NCI-H187 treated with DMSO at 0.1 percent for 48 hours (cell line): ENCODE measurements at regions not wholly inside any gene's neighbourhood (a gene's known extent, or its start where the extent isn't known, plus 50 kb on each side); places are given as distances from the start of the nearest gene placed in this dataset.
"Not testable (repeated sequence)": the region's sequence is repeated elsewhere in the genome, so short reads cannot be mapped to it uniquely, and the experiment has no call there.

ENCODE experiments used
- DNase-seq: peaks from one replicate; lab custom pipeline; 2025; lab: John Stamatoyannopoulos, UW

DNA sequence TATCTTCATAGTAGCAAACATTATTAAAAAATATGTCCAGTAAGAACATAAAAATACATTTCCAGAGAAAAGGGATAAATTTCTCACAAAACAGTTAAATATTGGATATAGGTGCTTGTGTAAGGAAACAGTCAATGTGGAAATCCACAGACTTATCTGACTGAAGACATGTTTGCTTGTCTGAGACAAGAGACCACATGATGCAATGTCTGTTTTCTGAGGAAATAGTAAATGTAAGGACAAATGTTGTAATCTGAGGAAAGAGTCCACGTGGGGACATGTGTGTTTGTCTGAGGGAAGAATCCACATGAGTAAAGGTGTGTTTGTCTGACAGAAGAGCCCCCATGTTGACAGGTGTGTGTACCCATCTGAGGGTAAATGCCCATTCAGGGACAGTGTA lies 1093.2 kb downstream of the TMEM121 start:
- DNase-seq = no peak

GRCh38 chr14:106620368-106620767 lies 1094.0 kb downstream of the TMEM121 start:
- DNase-seq = no peak

GRCh38 chr14:106622200-106622745 lies 1095.9 kb downstream of the TMEM121 start:
- no peak for DNase-seq

GRCh38 chr14:106625186-106625585 lies 1098.8 kb downstream of the TMEM121 start:
- no peak for DNase-seq

- DNase-seq = not testable (repeated sequence)
These were observed 1100.1 kb downstream of the TMEM121 start for GRCh38 chr14:106626469-106626868.

DNA sequence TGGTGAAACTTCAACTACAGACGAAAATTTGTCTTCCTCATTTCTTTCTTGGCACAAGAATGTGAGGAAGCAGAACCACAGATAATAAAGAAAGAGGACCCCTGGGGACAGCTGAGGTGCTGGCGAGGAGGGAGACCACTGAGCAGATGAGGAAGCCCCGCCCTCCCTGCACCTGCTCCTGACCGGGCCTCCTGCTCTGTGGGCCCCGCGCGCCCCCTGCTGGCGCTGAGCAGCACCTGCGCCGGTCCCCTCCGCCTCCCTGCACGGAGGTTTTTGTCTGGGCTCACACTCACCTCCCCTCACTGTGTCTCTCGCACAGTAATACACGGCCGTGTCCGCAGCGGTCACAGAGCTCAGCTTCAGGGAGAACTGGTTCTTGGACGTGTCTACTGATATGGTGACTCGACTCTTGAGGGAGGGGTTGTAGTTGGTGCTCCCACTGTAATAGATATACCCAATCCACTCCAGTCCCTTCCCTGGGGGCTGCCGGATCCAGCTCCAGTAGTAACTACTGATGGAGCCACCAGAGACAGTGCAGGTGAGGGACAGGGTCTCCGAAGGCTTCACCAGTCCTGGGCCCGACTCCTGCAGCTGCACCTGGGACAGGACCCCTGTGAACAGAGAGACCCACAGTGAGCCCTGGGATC lies 1100.7 kb downstream of the TMEM121 start:
- not testable (repeated sequence) for DNase-seq

DNA sequence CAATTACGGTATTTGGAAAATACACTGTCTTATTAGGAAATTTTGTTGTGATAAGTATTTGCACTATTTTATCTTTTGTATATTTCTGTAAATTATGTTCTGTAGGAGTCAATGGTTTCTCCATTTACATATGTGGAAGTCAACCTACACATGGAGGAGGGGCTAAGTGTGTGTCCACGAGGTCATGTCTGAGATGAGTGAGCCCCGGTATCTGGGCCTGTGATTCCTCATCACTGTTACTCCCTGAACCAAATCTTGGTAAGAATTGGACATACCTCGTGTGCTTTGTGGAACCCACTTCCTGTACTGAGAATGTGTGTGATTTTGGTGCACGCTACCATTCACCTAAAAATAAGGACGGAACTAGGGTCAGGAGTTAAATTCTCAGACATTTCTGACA lies 1105.5 kb downstream of the TMEM121 start:
- DNase-seq = no peak

- DNase-seq = no peak
These were observed 1107.3 kb downstream of the TMEM121 start for GRCh38 chr14:106633721-106634120.

DNA sequence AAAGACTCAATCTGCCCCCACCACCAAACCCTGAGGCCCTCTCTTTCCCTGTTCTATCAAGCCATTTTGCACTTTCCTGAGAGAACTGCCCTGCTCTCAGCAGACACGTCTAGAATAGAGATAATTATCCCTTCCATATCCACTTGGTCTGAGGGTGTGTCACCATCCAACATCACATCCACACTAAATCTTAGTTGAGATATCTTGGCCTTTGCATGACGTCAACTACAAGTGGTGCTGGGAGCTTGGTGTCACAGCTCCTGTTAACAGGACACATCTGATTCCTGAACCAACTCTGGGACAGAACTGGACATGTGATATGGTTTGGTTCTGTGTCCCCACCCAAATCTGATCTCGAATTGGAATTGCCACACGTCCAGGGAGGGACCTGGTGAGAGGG lies 1109.2 kb downstream of the TMEM121 start:
- no peak for DNase-seq

DNA sequence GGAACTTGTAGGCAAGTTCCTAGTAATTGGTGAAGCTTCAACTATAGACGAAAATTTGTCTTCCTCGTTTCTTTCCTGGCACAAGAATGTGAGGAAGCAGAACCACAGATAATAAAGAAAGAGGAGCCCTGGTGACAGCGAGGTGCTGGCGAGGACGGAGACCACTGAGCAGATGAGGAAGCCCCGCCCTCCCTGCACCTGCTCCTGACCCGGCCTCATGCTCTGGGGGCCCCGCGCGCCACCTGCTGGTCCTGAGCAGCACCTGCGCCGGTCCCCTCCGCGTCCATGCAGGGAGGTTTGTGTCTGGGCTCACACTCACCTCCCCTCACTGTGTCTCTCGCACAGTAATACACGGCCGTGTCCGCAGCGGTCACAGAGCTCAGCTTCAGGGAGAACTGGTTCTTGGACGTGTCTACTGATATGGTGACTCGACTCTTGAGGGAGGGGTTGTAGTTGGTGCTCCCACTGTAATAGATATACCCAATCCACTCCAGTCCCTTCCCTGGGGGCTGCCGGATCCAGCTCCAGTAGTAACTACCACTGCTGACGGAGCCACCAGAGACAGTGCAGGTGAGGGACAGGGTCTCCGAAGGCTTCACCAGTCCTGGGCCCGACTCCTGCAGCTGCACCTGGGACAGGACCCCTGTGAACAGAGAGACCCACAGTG lies 1112.5 kb downstream of the TMEM121 start:
- DNase-seq = not testable (repeated sequence)

DNA sequence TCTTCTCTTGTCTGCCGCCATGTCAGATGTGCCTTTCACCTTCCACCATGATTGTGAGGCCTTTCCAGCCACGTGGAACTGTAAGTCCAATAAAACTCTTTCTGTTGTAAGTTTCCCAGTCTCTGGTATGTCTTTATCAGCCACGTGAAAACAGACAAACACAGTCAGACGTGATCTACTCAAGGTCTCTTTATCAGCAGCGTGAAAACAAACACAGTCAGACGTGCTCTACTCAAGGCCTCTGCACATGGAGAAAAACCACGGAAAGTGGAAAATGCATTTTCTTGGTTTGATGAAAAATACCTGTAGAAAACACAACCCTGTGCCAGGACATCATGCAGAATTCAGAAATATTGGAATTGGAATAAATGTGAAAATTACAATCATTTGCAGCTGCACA lies 1115.7 kb downstream of the TMEM121 start:
- DNase-seq = no peak

DNA sequence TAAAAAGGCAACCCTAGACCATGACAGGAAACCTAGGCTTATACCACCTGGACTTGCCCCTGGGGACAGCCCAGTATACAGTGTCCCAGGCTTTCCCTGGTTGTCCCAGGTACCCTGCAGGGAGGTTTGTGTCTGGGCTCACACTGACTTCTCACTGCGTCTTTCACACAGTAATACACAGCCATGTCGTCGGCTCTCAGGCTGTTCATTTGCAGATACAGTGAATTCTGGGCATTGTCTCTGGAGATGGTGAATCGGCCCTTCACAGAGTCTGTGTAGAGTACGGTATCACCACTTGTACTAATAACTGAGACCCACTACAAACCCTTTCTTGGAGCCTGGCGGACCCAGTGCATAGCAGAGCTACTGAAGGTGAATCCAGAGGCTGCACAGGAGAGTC lies 1116.6 kb downstream of the TMEM121 start:
- DNase-seq = not testable (repeated sequence)

GRCh38 chr14:106648874-106649273 lies 1122.5 kb downstream of the TMEM121 start:
- DNase-seq = not testable (repeated sequence)

GRCh38 chr14:106651016-106651415 lies 1124.6 kb downstream of the TMEM121 start:
- DNase-seq = no peak

DNA sequence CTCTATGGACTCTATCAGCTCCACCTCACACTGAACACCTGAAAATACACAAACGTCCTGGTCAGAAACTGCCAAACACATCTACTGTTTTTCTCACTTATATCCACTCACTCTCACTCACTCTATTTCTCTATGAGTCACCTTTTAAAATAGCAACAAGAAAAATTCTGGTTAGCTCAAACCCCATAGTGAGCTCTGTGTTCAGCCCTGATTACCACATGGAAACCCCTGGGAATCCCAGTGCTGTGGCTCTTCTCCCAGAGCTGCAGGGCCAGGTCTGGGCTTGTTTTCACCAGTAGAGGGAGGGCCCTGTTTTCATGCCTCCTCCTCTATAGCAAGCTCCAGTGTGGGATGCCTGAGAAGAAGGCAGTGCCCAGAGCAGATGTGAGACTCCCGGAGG lies 1126.1 kb downstream of the TMEM121 start:
- DNase-seq = no peak

DNA sequence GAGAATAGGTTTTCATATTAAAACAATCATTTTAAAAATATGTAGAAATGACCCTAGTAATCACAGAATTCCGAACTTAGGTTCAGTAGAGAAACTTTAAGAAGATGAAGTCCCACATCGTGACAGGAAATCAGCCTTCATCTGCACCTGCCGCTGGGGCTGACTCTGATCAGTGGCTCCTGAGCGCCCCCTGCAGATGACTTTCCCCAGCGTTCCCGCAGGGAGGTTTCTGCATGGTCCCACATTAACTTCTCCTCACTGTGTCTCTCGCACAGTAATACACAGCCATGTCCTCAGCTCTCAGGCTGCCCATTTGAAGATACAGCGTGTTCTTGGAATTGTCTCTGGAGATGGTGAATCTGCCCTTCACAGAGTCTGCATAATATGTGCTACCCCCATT lies 1131.1 kb downstream of the TMEM121 start:
- DNase-seq = no peak

DNA sequence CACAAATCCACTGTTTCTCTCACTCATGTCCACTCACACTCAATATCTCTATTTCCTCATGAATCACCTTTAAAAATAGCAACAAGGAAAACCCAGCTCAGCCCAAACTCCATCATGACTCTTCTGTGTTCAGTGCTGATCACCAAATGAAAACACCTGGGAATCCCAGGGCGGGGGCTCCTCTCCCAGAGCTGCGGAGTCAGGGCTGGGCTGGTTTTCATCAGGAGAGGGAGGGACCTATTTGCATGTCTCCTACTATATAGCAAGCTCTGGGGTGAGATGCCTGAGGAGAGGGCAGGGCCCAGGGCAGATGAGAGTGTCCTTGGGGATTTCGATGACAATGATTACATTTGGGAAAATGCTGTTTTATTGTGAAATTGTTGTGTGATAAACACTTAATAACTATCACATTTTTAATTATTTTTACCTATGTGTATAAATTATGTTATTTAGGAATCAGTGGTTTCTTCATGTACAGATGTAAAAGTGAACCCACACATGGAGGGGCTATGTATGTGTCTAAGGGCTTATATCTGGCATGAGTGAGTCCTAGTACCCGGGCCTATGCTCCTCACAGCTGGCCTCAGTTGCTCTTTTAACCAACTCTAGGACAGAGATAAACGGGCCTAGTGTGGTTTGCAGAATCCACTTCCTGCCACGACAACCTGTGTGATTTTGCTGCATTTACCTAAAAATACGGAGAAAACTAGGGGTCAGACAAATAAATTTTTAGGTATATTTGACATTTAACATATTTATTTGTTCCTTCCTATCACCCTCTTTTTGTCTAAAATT lies 1131.9 kb downstream of the TMEM121 start:
- not testable (repeated sequence) for DNase-seq

DNA sequence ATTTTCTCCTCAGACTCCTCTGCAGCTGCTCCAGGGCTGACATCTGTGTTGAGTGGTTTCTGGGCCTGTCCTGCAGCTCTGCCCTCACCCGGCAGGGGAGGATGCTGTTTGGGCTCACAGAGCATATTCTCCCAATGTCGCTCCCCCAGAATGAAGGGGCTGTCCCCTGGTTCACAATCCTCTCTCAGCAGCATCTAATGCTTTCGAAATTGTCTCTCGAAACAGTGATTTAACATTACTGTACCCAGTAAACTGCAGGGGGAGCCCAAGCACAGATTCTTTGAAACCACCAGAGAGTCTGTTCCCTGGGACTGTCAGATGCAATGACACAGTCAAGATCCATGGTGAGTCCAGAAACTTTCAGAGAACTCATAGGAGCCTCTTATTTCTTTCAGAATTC lies 1135.2 kb downstream of the TMEM121 start:
- not testable (repeated sequence) for DNase-seq

DNA sequence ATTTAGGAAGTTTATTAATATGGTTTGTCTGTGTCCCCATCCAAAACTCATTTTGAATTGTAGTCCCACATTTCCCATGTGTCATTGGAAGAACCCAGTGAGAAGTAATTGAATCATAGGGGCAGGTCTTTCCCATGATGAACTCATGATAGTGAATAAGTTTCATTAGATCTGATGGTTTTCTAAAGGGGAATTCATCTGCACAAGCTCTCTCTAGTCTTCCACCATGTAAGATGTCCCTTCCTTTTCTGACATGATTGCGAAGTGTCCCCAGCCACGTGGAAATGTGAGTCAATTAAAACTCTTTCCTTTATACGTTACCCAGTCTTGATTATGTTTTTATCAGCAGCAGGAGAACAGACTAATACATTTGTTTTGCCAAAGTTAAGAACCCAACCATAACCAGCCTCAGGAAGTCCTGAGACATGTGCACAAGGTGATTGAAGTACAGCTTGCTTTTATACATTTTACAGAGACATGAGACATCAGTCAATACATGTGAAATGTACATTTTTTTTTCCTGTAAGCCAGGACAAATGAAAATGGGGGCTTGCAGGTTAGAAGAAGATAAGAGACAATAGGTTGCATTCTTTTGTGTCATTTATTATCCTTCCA lies 1136.7 kb downstream of the TMEM121 start:
- no peak for DNase-seq

GRCh38 chr14:106663805-106664410 lies 1137.5 kb downstream of the TMEM121 start:
- not testable (repeated sequence) for DNase-seq

DNA sequence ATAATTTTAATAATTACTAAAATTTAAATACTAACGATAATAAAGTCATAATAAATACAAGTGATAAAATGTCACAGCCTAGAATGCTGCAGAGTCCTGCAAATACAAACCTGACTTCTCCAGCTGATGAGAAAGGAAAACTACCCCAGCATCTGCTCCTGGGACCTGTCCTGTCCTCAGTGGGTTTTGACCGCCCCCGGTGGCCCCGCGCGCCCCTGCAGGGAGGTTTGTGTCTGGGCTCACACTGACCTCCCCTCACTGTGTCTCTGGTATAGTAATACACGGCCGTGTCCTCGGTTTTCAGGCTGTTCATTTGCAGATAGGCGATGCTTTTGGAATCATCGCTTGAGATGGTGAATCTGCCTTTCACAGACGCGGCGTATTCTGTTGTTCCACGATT lies 1139.4 kb downstream of the TMEM121 start:
- DNase-seq = no peak

- no peak for DNase-seq
These were observed 1140.0 kb downstream of the TMEM121 start for GRCh38 chr14:106666341-106666740.
